IPS-18c (cell line): ENCODE measurements at regions not wholly inside any gene's neighbourhood (a gene's known extent, or its start where the extent isn't known, plus 50 kb on each side); places are given as distances from the start of the nearest gene placed in this dataset.

Source experiments
- H3K4me3 ChIP-seq: 2 replicates; pipeline ENCODE4 v1.7.0; 2013; ENCODE audit warnings: low read depth, mild to moderate bottlenecking, low read length, moderate library complexity; ENCODE audit not compliant: insufficient read depth
- H3K9me3 ChIP-seq: one replicate; pipeline ENCODE4 v1.6.1; 2013; ENCODE audit warnings: mild to moderate bottlenecking, low read length, moderate library complexity; ENCODE audit not compliant: control insufficient read depth, insufficient read depth

DNA sequence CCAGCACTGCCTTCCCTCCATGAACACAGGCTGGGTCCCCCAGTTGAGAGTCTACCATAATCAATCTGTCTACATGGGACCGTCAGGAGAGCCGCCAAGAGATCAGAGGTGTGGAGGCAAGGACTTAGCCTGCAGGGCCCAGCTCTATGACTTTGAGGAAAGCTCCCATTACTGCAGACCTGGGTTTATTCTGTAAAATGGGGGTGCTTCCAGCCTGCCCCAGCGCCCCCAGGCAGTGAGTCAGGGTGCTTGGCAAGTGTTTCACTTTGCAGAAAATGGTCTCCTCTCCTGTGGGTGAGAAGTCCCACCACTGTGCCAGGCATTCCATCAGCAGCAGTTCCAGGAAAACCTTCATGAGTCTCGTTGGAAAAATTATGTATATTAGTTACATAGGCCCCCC lies 75.5 kb upstream of the VSTM2B start:
- Histone ChIP-seq H3K9me3 (no peaks in the 10 kb centered on the region), H3K4me3 (no peak overlapping the region)

DNA sequence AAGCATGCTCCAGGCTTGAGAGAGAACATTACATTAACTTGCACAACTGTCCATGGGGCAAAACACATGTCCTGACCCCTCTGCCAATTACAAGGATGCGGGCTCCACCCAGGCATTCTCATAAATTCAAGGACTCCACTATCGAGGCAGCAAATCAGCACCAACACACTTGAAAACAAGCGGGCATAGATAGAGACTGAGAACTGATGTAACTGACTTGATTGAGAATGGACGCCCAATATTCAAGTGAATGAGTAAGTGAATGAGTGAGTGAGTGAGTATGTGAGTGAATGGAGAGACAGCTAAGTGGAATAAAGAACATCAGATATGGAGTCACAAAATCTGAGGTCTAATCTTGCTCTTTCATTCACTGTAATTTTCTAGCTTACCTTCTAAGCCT lies 75.0 kb upstream of the VSTM2B start:
- Histone ChIP-seq H3K4me3 (no peak overlapping the region), H3K9me3 (no peaks in the 10 kb centered on the region)

DNA sequence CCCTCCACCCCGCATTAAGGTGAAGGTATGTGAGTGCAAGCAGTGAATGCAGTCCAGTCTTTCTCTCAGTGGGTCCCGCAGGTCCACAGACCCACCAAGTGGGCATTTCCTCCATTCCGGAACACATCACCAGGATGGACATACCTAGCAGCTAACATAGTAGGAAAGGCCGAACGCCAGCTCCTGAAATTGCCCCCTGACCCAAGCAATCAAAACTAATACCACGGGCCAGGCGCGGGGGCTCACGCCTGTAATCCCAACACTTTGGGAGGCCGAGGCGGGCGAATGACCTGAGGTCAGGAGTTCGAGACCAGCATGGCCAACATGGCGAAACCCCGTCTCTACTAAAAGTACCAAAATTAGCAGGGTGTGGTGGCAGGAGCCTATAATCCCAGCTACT lies 71.7 kb upstream of the VSTM2B start:
- no peaks in the 10 kb centered on the region for H3K9me3 ChIP-seq
- no peak overlapping the region for H3K4me3 ChIP-seq

DNA sequence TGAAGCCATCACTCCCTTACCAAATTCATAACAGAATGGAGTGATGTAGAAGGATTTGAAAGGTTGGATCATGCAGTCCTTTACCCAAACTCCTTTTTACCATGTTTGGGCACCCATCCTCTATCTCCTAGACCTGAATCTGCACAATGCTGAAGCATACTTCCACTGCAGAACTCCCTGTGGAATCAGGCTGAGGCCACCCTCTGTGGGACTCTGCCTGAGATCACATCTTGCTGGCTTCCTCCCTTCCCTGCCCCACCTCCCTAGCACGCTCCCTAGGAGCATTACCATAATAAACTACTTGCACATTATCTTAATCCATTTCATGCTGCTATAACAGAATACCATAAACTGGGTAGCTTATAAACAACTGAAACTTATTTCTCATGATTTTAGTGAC lies 68.4 kb upstream of the VSTM2B start:
- Histone ChIP-seq H3K4me3 (no peak overlapping the region), H3K9me3 (no peaks in the 10 kb centered on the region)

DNA sequence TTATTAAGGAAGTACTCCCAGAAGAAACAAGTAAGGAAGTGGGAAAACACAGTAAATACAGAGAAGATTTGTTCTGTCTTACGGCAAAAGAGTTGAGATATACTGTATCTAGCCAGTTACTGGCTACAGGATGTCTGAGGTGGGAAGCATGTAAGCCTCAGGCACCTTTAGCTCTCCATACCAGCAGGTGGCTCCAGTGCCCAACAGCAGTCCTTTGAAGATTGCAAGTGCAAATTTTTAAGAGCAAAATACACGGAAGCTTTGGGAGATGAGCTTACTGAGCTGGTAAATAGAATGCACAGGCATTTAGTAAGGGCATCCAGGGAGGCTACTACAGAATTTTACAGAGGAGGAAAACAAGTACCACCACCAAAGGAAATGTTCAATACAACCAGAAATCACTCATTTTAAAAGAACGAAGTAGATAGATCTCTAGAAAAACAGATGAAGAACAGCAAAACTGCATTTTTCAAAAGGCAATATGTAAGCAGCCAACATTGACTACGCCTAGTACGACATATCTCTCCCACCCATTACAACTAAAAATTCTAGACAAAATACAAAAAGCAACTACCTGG lies 57.9 kb upstream of the VSTM2B start:
- H3K4me3 ChIP-seq = no peak overlapping the region
- H3K9me3 ChIP-seq = no peaks in the 10 kb centered on the region

DNA sequence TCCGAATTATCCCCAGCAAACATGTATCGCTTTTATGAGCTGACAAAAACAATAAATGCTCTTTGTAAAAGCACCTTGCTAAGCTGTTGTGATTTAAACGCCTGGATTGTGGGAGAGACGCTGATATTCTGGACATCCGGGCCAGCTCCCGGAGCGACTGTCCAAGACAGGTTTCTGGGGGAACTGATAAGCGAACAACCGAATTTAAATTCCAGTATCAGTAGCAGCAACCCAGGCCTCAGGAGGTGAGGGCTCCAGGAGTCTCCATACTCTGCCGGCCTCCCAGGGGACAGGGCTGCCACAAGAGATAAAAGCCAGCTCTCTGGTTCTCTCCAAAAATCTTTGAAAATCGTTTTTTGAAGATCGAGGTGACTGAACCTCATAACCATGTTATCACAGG lies 50.3 kb upstream of the VSTM2B start:
- Histone ChIP-seq H3K9me3 (no peaks in the 10 kb centered on the region), H3K4me3 (no peak overlapping the region)
